ENCODE measurements at regions not wholly inside any gene's neighbourhood (a gene's known extent, or its start where the extent isn't known, plus 50 kb on each side); places are given as distances from the start of the nearest gene placed in this dataset.

DNA sequence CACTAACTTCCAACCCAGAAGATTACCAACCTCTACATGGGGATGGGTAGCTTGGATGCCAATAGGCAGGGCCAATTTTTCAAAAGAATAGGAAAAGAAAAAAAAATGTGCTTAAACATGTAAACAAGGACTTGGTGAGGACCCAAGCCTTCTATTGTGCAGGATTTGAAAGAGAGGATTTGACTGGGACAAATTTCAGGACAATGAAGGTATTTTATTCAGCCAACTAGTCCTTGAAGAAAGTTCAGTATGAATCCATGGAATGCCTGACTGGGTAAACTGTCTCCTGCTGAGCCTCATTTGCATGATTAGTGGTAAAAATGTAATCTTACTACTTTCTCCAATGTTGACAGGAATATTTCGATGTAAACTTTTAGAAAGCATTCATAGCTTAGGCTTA is 192.5 kb upstream of the RORB start:
- H3K18ac ChIP-seq (ENCODE audit: low read depth, low read length): no peak overlapping the region
- no peak overlapping the region for H2AK5ac ChIP-seq (ENCODE audit: low read depth, low read length)
- intact Hi-C loops (cut with micrococcal nuclease) (no loop called here), dilution Hi-C loops (cut with HindIII; ENCODE audit: low sequenced_read_pairs, unreplicated experiment) (no loop called here), in situ Hi-C loops (cut with MboI; ENCODE audit: low sequenced_read_pairs) (no loop called here)
- H4K20me1 ChIP-seq (ENCODE audit: insufficient read depth, low read length): no peaks in the 10 kb centered on the region
- no peak overlapping the region for H3K14ac ChIP-seq (replicated peaks; ENCODE audit: low read depth, low read length)
- H3K27me3 ChIP-seq (ENCODE audit: control insufficient read depth, insufficient read depth, low read length): no peaks in the 10 kb centered on the region
- no peak overlapping the region for H3K9ac ChIP-seq (ENCODE audit: low read depth, low read length)
- H2AK9ac ChIP-seq (replicated peaks; ENCODE audit: low read depth, low read length, poor library complexity): no peak overlapping the region
- CTCF ChIA-PET: no interaction called here
- H3K56ac ChIP-seq (ENCODE audit: extremely low read depth, insufficient read depth, low read length): no peak overlapping the region
- no peak overlapping the region for H3K23ac ChIP-seq (ENCODE audit: low read depth, low read length)
- no peak overlapping the region for H2BK20ac ChIP-seq (ENCODE audit: low read depth, low read length)
- H3K9me3 ChIP-seq (ENCODE audit: control insufficient read depth, insufficient read depth, low read length): peaks cover 3% of the 10 kb centered on the region; the same call in 1 of the 2 replicates
- WGBS, 2 experiments (ENCODE audit: extremely low coverage in 2 of 2, insufficient read length in 1 of 2): no CpG with 5 or more reads among the region's 1 CpG
- H3K27ac ChIP-seq (ENCODE audit: insufficient read depth, low read length): no peak overlapping the region
- H3K79me1 ChIP-seq (ENCODE audit: low read depth in 1 of 2, low read length in 2 of 2): no peaks in the 10 kb centered on the region
- no peak for ATAC-seq (ENCODE audit: low read depth)
- no peak overlapping the region for H4K91ac ChIP-seq (ENCODE audit: insufficient read depth, low read depth, low read length)
- H3K4ac ChIP-seq (ENCODE audit: low read depth, low read length): no peak overlapping the region
- H2BK5ac ChIP-seq (ENCODE audit: low read depth, low read length, poor library complexity, severe bottlenecking): no peak overlapping the region
- H3K4me3 ChIP-seq (ENCODE audit: insufficient read depth, low read depth, low read length): no peak overlapping the region
- H3K4me1 ChIP-seq (ENCODE audit: control insufficient read depth, insufficient read depth, low read length): no peaks in the 10 kb centered on the region
- no peak for DNase-seq
- BruUV-seq (replicated peaks): no TSS peak
- H2AFZ ChIP-seq (replicated peaks; ENCODE audit: low read length, poor library complexity): no peak overlapping the region
- TF ChIP-seq, protein P1, sequence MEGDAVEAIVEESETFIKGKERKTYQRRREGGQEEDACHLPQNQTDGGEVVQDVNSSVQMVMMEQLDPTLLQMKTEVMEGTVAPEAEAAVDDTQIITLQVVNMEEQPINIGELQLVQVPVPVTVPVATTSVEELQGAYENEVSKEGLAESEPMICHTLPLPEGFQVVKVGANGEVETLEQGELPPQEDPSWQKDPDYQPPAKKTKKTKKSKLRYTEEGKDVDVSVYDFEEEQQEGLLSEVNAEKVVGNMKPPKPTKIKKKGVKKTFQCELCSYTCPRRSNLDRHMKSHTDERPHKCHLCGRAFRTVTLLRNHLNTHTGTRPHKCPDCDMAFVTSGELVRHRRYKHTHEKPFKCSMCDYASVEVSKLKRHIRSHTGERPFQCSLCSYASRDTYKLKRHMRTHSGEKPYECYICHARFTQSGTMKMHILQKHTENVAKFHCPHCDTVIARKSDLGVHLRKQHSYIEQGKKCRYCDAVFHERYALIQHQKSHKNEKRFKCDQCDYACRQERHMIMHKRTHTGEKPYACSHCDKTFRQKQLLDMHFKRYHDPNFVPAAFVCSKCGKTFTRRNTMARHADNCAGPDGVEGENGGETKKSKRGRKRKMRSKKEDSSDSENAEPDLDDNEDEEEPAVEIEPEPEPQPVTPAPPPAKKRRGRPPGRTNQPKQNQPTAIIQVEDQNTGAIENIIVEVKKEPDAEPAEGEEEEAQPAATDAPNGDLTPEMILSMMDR (conservative IDR thresholded peaks at IDR 0.05; ENCODE audit: low read depth, low read length): no peak
- no peak for TF ChIP-seq MAFK (IDR thresholded peaks at IDR 0.05; ENCODE audit: low read depth, low read length)
- TF ChIP-seq MAZ (IDR thresholded peaks at IDR 0.05; ENCODE audit: borderline replicate concordance, low read depth, low read length): no peak
- no peak for TF ChIP-seq BHLHE40 (IDR thresholded peaks at IDR 0.05; ENCODE audit: low read depth, low read length)
- no peak for TF ChIP-seq CEBPB (IDR thresholded peaks at IDR 0.05; ENCODE audit: low read depth, low read length)
- no peak for TF ChIP-seq NFE2L2 (IDR thresholded peaks at IDR 0.05; ENCODE audit: low read depth, low read length)
- TF ChIP-seq SMC3 (IDR thresholded peaks at IDR 0.05; ENCODE audit: low read depth, low read length): no peak
- no peak for TF ChIP-seq POLR2A (IDR thresholded peaks at IDR 0.05; ENCODE audit: low read depth, low read length)
- no peak for TF ChIP-seq FOS (IDR thresholded peaks at IDR 0.05; ENCODE audit: low read depth, low read length)
- TF ChIP-seq RAD21 (IDR thresholded peaks at IDR 0.05; ENCODE audit: low read length): no peak
- no peak for TF ChIP-seq MXI1 (IDR thresholded peaks at IDR 0.05; ENCODE audit: borderline replicate concordance, low read depth, low read length)
- no peak for TF ChIP-seq RCOR1 (IDR thresholded peaks at IDR 0.05; ENCODE audit: insufficient replicate concordance, low read length)
- TF ChIP-seq, protein P2, sequence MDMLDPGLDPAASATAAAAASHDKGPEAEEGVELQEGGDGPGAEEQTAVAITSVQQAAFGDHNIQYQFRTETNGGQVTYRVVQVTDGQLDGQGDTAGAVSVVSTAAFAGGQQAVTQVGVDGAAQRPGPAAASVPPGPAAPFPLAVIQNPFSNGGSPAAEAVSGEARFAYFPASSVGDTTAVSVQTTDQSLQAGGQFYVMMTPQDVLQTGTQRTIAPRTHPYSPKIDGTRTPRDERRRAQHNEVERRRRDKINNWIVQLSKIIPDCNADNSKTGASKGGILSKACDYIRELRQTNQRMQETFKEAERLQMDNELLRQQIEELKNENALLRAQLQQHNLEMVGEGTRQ (IDR thresholded peaks at IDR 0.05; ENCODE audit: low read depth, low read length): no peak
- no peak for TF ChIP-seq CHD1 (IDR thresholded peaks at IDR 0.05; ENCODE audit: low read depth, low read length)
- POLR2A ChIA-PET (ENCODE audit: unreplicated experiment): no interaction called here
- no peak overlapping the region for H3K4me2 ChIP-seq (ENCODE audit: low read depth, low read length)
- no peak overlapping the region for H4K5ac ChIP-seq (ENCODE audit: low read depth, low read length)
- no peak overlapping the region for H2BK120ac ChIP-seq (ENCODE audit: low read depth, low read length)
- no peaks in the 10 kb centered on the region for H3K9me1 ChIP-seq (ENCODE audit: insufficient read depth, low read length)
- H3K36me3 ChIP-seq (ENCODE audit: control insufficient read depth, insufficient read depth, low read length): no peaks in the 10 kb centered on the region
- no peak overlapping the region for H4K8ac ChIP-seq (ENCODE audit: low read depth in 2 of 2, low read length in 2 of 2)
- no peak overlapping the region for H2BK15ac ChIP-seq (ENCODE audit: low read depth, low read length)

All from IMR-90 (cell line).